GM18868 (cell line): ENCODE measurements at regions not wholly inside any gene's neighbourhood (a gene's known extent, or its start where the extent isn't known, plus 50 kb on each side); places are given as distances from the start of the nearest gene placed in this dataset.
"Not testable (repeated sequence)": the region's sequence is repeated elsewhere in the genome, so short reads cannot be mapped to it uniquely, and the experiment has no call there.

Experiments
- ATAC-seq: cut with Tn5 transposase; IDR thresholded peaks from one replicate; pipeline ENCODE4 v1.9.1; 2021; ENCODE audit warnings: mild to moderate bottlenecking, moderate library complexity; ENCODE audit not compliant: unreplicated experiment

DNA sequence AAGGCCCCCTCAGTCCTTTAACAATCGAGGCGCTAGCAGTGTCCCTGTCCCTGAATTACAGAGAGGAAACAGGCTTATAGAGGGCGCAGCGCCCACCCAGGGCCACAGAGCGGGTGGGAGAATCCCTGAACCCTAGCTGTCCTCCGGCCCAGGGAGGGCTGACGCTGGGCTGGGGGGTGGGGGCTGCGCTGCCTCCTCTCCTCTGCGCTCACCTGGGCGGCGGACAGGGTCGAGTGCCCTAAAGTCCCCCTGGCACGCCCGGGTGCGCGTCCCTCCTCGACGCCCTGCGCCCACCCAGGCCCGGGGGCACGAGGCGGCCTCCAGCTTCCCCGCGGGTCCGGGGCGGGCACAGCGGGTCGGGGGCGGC, 200.4 kb upstream of the N4BP1 start:
- ATAC-seq = no peak

DNA sequence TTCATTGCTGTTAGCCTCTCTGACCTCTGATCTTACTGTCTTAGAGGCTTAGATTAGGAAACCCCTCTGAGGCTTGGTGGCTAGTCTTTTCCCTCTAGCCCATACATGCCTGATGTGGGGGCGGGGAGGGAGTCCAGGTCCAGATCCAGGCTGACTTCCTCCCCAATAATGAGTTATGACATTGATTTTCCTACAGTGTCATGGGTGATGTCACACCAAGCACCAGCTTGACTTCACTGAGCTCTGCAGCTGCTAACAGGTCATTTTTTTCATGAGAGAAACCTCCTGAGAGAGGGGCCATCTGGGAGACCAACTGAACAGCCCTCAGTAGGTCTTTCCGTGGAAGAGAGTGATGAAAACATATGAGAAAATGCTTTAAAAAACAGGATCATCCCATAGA, 180.2 kb upstream of the N4BP1 start:
- ATAC-seq = no peak

DNA sequence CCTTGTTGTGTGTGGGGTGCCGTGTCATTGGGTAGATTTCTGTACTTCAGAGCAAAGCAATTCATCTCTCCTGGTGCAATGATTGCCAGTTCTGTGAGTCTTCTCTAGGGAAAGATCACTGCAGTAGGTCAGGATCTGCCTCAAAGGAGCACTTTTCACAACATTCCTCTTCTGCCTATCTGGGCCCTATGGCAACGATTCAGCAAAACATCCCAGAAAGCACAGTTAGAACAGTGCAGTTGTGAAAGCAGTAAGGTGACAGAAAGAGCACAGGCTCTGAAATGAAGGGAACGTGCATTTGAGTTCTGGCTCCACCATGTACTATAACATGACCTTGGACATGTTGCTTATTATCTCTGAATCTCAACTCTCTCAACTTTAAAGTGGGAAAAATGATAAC, 178.5 kb upstream of the N4BP1 start:
- ATAC-seq = no peak

DNA sequence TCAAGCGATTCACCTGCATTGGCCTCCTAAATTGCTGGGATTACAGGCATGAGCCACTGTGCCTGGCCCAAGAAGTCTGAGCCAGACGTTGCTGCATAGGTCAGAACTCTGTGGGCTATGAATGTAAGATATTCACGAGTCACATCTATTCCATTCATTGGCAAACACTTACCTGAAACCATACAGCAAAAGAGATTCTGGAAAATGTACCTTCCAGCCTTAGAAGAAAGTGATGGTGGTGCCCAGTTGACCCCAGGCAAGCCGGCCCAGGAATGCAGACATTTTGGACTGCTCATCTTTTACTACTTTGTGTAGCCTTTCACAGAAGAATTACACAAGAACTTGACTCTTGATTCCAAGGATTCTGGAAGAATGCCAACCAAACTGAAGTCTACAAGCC, 135.6 kb upstream of the N4BP1 start:
- no peak for ATAC-seq

DNA sequence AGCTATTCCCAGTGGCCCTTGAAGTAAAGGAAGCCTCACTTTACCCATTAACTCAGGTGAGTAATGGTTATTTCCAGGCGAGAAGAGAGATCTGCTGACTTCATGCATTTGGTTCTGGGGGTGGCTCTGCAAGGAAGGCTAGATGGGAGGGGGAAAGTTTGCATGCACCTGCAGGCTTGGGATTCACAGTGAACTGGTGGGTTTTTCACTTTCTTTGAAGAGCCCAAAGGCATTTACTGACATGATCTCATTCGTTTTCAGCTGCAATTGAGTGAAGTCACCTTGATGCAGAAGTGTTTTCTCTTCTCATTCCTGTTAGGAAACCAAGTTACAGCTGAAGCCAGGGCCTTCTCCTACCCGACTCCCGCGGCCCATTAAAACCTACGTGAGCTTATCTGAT, 131.0 kb upstream of the N4BP1 start:
- ATAC-seq = no peak

DNA sequence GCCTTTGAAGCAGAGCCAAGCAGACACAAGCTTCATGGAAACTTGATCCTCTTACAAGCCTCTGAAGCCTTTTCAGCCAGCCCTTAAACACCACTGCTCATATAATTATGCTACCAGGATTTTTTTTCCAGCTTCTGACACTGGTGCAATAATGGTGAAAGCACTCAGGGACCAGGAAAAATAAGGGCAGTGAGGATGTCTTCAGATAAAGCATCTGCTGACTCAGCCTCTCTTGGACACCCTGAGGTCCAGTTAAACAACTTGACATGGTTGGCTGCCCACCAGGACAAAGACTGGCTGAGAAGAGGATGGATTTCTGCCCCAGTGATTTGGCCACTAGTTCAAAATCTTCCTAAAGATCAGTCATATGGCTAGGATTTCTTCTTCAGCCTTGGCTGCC, 124.2 kb upstream of the N4BP1 start:
- ATAC-seq = no peak

DNA sequence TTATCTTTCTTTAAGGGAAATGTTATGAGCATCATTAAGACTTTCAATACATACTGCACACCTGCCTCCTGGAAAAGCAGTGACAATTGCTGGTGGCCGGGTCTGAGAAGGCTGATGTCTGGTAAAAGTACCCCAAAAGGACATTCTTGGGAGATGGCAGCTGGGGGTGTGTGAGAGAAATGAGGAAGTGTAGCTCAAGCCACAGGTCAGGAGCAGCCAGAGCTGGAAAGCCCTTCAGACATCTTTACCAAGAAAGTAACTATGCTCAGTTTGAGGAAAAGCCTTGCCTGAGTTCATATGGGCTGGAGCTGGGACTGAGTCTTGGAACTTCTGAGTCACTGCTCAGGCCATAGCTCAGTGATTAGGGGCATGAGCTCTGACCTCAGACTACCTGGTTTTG, 94.7 kb upstream of the N4BP1 start:
- no peak for ATAC-seq

DNA sequence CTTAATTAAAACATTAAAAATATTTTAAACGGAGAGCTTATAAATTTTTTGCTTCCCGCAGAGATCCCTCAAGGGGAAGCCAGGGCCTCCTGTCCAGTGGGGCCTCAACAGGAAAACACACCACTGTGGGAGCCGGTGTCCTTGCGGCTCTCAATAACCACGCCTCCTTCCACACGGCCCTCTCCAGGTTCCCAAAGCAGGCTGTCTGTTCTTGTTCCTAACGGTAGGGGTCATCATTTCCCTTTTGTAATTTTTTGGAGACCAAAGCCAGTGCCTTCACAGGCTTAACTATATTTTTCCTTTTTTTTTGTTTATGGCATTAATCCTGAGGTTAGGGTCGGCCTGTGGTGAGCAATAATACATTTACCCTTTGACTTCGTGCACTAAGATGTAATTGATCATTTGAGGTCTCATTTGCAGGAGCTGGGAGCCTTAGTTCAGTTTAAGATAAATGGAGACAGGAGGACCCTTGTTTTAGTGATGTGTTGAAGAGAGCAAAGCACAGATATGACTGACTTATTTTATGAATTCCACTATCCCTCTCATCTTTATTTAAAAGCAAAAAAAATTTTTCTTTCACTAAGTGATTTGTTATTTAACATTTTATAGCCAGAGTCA, 77.5 kb upstream of the N4BP1 start:
- peak; percentile 93 for ATAC-seq

DNA sequence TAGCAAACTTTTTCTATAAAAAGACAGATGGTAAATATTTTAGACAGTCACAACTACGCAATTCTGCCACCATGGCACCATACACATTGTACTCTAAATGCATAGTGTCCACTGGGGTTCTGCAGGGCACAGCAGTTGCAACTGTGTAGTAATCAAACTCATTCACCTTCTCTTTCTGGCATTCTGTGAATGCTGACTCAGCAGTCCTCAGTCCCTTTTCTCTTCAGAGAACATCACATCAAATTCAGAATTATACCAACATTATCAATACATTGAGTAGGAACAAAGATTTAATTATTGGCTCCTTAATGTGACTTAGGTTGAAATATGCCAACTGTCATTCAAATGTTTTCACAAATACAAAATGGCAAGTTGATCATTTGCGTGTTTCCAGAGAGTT, 74.2 kb upstream of the N4BP1 start:
- ATAC-seq = no peak

DNA sequence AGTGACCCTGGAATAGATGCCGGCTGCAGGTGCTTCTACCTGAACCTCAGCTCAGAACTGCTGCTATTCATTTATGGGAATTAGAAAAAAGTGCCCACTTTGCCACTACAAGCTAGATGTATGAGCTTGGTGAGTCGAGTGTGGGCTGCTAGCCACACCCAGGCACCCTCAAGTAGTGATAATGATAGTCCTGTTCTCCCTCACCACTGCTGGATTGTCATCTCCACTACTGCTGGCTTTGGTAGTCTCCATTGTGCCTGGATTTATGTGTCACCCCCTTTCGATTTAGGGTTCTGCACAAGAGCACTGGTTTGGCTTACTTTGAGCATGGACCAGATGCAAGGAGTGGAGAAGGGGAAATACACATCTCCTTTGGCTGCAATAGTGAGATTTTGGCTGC, 73.0 kb upstream of the N4BP1 start:
- no peak for ATAC-seq

DNA sequence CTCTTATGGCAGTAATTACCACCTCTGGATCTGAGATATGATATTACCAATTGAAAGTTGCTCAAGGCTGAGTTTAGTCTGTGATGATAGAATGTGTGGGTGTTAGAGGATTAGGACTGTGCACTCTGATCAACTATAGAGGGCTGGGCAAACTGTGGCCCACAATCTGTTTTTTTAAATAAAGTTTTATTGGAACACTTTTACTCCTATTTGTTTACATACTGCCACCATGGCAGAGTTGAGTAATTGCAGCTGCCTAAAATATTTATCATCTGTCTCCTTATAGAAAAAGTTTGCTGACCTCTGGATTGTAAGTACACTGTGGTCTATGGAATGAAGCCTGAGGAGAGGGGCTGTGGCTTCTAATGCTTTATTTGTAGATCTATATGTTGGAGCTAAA, 71.5 kb upstream of the N4BP1 start:
- no peak for ATAC-seq

DNA sequence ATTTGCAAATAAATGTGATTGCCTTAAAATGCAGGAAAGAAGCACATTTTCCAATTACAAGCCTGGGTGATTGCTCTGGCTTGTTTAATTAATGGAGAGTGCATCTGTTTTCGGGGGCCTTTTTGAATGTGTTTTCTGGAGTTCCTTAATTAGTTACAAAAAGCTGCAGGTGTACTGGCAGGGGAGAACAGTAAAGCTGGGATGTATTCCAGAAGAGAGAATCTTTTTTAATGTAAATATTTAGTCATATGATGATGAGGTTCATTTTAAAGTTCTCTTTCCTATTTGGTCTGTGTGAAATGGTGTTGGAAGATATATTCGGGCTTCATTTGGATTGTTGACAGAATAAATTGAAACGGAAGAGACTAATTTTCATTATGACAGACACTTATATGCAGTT, 70.9 kb upstream of the N4BP1 start:
- ATAC-seq = no peak

DNA sequence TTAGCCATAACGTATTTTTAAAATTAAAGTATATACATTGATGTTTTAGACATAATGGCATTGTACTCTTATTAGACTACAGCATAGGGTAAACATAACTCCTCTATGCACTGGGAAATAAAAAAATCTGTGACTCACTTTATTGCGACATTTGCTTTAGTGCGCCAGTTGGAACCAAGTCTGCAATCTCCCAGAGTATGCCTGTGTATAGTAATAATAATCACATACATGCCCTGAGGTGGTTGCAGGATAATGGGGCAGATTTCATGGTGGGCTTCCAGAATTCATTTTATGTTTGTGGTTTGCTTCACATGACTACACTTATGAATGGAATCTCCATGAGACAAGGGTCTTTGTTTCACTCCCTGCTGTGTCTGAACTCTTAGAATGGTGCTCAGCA, 66.9 kb upstream of the N4BP1 start:
- ATAC-seq = no peak

DNA sequence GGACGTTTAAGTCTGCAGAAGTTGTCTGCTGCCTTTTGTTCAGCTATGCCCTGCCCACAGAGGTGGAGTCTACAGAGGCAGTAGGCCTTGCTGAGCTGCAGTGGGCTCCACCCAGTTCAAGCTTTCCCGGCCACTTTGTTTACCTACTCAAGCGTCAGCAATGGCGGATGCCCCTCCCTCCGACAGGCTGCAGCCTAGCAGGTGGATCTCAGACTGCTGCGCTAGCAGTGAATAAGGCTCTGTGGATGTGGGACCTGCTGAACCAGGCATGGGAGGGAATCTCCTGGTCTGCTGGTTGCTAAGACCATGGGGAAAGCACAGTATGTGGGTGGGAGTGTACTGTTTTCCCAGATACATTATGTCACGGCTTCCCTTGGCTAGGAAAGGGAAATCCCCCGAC, 58.2 kb upstream of the N4BP1 start:
- ATAC-seq = not testable (repeated sequence)

DNA sequence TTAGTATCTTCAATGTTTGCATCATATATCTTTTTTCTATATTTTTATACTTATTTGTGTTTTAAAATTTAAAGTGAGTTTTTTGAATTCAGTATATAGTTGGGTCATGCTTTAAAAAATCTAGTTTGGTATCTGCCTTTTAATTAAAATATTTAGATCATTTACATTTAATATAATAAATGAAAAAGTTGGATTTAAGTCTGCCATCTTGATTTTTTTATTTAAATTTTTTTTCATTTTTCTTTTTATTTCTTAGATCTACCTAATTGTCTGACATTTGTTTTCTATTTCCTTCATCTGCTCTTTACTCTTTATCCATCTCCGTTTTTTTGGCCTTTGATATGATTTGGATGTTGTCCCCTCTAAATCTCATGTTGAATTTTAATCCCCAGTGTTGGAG, 50.0 kb upstream of the N4BP1 start:
- no peak for ATAC-seq
